ENCODE measurements at regions not wholly inside any gene's neighbourhood (a gene's known extent, or its start where the extent isn't known, plus 50 kb on each side); places are given as distances from the start of the nearest gene placed in this dataset.

GRCh38 chrX:5425119-5425518, 803.5 kb downstream of the NLGN4X start:
- TF ChIP-seq POLR2AphosphoS5 (IDR thresholded peaks at IDR 0.05; ENCODE audit: insufficient read depth, low read depth, low read length) (no peak), POLR2A (IDR thresholded peaks at IDR 0.05; ENCODE audit: low read depth, low read length) (no peak), CTCF (IDR thresholded peaks at IDR 0.05; ENCODE audit: extremely low read depth in 1 of 2, insufficient read depth in 1 of 2, low read depth in 1 of 2, low read length in 2 of 2) (no peak), MYC (IDR thresholded peaks at IDR 0.05; ENCODE audit: low read depth, low read length) (no peak), EZH2 (IDR thresholded peaks at IDR 0.05; ENCODE audit: borderline replicate concordance, low read depth, low read length, severe bottlenecking) (no peak), JUN (IDR thresholded peaks at IDR 0.05; ENCODE audit: borderline replicate concordance, insufficient read depth, insufficient read length, low read depth) (no peak), MAX (IDR thresholded peaks at IDR 0.05; ENCODE audit: insufficient read depth, insufficient read length) (no peak), FOS (IDR thresholded peaks at IDR 0.05; ENCODE audit: borderline replicate concordance, insufficient read depth, low read length) (no peak), GATA2 (IDR thresholded peaks at IDR 0.05; ENCODE audit: insufficient read depth, insufficient read length, low read depth, low read length) (no peak)
